HG02852 (cell line): ENCODE measurements at regions not wholly inside any gene's neighbourhood (a gene's known extent, or its start where the extent isn't known, plus 50 kb on each side); places are given as distances from the start of the nearest gene placed in this dataset.

Experiments used
- ATAC-seq: cut with Tn5 transposase; IDR thresholded peaks from one replicate; pipeline ENCODE4 v1.9.1; 2021; ENCODE audit warnings: mild to moderate bottlenecking, moderate library complexity; ENCODE audit not compliant: unreplicated experiment

- no peak for ATAC-seq
Measured at GRCh38 chr2:16284941-16285625, 344.7 kb downstream of the MYCN start.

DNA sequence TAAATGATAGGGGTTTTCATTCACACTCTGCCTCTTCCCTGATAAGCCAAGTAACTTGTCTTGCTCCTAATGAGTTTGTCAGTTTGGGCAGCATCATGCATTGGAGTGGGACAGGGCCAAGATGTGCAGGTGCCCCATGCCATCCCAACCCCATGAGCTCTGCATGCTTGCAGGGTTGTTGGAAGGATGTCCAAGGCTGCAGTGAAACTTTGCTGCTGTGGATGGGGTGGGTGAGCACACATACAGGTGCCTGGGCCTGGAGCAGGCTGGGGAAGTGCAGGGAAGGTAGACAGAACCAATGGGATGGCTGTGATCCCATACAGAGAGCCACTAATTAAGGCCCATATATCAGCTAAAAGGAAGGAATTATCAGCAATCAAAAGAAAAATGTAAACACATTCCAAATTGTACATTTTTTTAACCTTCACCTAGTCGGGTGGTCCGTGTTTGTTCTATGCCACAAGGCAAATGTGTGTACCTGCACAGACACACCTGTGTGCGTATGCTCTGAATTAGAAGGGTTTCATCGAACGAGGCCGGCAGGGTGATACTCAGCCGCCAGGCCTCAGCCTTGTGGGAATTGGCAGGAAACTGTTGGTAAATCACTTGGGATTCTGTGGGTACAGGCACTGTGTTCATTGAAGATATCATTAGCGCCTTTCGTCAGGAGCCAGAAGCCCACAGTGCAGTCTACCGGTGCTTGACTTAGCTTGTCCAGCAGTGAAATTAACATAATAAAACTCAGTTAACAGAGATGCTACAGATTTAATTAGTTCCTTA, 342.9 kb downstream of the MYCN start:
- no peak for ATAC-seq

GRCh38 chr2:16282511-16282910, 342.2 kb downstream of the MYCN start:
- no peak for ATAC-seq

DNA sequence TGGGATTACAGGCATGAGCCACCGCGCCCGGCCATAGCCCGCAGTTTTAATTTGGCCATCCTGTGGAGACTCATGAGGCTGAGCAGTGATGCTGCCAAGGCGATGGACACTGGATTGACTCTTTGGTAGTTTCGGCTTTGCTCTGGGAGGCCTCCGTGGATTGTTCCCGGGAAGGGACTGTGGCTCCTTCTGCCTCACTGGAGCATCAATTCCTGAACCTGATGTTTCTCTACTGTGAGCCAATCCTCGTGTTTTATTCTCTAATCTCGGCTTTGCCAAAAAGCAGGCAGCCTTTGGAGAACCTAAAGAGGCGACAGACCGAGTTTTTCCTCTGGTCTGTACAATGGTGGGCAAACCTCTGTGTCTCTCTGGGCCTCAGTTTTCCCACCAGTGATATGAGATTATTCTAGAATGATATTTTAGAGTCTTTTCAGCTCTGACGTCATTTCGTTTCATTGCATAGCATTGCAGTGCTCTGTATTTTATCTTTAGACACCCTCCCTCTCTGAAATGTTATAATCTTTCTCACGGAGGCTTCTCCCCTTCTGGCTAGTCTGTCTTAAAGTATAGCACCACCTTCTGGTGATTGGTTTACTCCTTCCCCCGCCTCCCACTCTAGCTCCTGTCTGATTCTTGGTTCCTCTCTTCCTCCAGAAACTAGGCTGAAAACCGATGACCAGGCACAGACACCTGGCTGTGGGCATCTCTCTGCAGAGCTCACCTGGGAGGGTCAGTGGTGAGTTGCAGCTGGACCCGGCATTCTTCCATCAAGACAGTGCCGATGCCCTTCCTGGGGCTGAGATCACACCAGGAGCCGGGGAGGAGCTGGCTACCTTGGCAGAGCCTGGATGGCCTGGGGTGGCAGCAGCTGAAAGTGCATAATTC, 341.3 kb downstream of the MYCN start:
- ATAC-seq, result no peak

DNA sequence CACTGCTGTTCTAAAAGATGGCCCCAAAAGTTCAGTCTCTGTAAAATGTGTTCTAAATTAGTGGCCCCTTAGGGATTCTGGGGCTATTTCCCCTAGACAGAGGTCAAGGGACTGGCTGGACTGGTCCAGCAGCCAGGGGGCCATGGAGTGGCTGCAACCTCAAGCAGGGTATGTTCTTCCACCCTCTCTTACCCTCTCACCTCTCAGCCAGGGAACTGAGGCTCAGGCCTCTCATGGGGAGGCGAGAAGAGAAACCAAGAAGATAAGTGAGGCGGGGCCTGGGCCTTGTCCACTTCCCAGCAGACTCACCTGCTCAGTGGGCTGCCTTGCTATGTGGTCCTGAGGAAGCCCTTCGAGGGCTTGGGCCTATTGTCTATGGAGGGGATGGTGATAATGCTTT, 339.7 kb downstream of the MYCN start:
- no peak for ATAC-seq

- no peak for ATAC-seq
Measured at GRCh38 chr2:16279641-16280040, 339.3 kb downstream of the MYCN start.

- no peak for ATAC-seq
Measured at GRCh38 chr2:16279201-16279570, 338.8 kb downstream of the MYCN start.

- ATAC-seq, result no peak
Measured at GRCh38 chr2:16278421-16279200, 338.3 kb downstream of the MYCN start.

- no peak for ATAC-seq
Measured at GRCh38 chr2:16277117-16277516, 336.8 kb downstream of the MYCN start.

DNA sequence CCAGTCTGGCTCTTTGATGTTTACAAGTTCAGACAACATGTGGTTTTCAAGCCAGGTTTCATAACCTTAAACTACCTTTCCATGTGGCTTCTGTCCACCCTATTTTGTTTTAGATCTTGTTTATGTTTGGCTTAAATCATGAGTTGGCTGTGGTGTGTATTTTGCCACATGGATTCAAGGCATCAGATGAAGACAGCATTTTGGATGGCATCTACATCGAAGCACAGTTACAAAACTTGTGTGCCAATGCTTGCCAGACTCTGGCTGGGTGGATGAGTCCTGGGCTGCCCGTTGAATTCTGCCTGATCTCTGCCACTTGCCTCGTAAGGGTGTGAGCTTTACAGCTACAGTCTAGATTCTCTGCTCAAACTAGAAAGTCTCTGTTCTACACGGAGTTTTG, 335.3 kb downstream of the MYCN start:
- ATAC-seq, result no peak

- ATAC-seq, result no peak
Measured at GRCh38 chr2:16275131-16275530, 334.8 kb downstream of the MYCN start.

GRCh38 chr2:16273111-16273510, 332.8 kb downstream of the MYCN start:
- ATAC-seq, result no peak

GRCh38 chr2:16272038-16272788, 331.9 kb downstream of the MYCN start:
- ATAC-seq, result no peak

DNA sequence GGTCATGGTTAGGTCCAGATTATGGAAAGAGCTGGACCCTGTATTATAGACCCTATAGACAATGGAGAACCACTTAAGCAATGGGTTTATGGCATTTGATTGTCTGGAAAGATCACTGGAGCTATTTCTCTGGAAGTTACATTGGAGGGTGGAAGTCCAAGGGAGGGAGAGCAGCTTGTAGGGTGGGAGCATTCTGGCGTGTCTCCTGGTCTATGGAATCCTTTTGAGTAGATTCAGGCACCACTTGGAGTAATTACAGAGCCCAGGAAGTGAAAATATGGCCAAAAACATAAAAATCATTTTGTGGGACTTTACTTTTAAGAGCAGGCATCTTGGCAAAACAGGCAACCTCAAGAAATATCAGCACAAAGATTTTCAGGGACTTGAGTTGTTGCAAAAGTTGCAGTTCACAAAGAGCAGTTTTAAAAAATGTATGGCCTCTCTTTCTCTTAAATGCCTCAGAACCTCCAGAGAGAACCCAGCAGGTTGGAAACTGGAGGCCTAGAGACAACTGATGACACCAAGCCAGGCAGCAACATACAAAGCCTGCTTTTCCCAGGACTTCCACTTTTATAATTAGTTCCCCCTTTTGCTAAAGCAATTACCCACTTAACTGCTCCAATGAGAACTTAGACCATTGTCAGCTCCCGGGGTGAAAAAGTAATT, 331.0 kb downstream of the MYCN start:
- ATAC-seq, result no peak

DNA sequence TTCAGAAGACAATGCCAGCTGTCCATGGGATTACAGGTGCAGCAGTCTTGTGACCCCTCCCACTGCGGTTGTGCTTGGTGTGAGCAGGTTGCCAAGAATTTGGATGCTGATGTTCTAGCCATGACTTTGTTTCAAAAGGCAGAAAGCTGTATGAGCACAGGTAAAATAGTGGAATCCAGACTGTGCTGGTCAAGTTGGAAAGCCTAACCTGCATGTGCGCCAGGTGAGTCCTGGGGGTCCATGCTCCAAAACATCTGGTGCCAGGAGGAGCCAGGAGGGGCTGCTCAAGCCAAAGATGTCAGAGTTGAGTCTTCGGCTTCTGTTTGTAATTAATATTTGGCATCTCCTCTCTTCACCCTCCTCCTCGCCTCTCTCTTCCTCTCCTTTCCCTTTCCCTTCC, 330.1 kb downstream of the MYCN start:
- no peak for ATAC-seq

DNA sequence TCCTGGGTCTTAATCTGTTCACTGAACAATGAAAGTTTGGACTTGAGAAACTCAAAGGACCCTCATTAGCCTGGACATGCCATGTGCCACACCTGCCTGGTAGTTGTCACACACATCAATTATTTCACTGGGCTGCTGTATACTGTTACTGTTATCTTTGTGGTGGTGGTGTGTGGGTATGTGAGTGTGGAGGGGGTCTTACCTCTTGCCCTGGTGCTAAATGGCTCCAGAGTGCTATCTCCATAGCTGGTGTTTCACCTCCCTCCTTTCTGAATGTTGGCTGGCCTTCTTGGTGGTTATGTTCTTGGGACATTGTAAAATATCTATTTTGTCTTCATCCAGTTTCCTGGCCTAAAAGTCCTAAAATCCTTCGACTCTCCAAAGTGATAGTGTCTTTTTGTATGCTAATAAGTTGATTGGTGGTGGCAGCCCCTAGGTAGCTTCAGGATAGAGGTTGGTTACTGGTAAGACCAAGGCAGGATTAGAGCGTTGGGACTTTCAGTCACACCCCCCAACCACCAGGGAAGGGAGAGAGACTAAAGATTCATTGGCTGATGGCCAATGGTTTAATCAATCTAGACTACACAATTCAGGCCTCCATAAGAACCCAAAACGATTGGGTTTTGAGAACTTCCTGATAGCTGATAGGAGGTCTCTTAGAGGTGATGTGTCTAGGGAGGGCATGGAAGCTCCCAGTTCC, 328.1 kb downstream of the MYCN start:
- no peak for ATAC-seq

- no peak for ATAC-seq
Measured at GRCh38 chr2:16266571-16266970, 326.2 kb downstream of the MYCN start.

DNA sequence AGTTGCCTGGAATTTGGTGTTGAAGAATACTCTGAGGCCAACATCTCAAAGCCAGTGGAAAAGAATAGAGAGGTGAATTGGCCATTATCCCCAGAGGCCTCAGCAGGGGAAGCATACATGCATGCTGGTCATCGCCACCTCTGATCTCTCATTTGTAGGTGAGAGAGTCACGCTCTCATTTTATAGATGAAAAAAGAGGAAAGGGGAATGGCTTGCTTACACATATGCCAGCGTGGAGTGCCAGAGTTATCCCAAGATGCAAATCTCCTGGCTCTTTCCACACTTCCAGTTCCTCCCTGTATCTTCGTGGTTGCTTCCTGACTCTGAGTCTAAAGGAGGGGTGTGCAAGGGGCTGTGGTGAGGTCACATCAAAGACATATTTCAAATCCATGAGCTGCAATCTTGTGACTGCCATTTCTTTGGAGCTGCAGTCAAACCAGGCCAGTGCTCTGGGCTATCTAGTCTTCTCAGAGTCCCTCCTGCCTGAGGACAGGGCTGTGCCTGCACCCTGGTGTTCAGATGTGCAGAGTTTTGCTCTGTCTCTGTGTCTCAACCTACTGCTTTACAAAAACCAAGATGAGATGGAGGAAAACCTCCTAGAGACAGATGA, 324.7 kb downstream of the MYCN start:
- ATAC-seq, result no peak

GRCh38 chr2:16264491-16264890, 324.1 kb downstream of the MYCN start:
- ATAC-seq, result no peak
